GM18873 (cell line): ENCODE measurements at regions not wholly inside any gene's neighbourhood (a gene's known extent, or its start where the extent isn't known, plus 50 kb on each side); places are given as distances from the start of the nearest gene placed in this dataset.

Experiments used
- ATAC-seq: cut with Tn5 transposase; IDR thresholded peaks from one replicate; pipeline ENCODE4 v1.9.1; 2021; ENCODE audit warnings: mild to moderate bottlenecking, moderate library complexity, moderate number of reproducible peaks; ENCODE audit not compliant: unreplicated experiment, low FRiP score

GRCh38 chrX:79645749-79646148 is 278.6 kb upstream of the ITM2A start:
- no peak for ATAC-seq

- ATAC-seq = no peak
Measured at GRCh38 chrX:79631526-79631925, 264.4 kb upstream of the ITM2A start.

DNA sequence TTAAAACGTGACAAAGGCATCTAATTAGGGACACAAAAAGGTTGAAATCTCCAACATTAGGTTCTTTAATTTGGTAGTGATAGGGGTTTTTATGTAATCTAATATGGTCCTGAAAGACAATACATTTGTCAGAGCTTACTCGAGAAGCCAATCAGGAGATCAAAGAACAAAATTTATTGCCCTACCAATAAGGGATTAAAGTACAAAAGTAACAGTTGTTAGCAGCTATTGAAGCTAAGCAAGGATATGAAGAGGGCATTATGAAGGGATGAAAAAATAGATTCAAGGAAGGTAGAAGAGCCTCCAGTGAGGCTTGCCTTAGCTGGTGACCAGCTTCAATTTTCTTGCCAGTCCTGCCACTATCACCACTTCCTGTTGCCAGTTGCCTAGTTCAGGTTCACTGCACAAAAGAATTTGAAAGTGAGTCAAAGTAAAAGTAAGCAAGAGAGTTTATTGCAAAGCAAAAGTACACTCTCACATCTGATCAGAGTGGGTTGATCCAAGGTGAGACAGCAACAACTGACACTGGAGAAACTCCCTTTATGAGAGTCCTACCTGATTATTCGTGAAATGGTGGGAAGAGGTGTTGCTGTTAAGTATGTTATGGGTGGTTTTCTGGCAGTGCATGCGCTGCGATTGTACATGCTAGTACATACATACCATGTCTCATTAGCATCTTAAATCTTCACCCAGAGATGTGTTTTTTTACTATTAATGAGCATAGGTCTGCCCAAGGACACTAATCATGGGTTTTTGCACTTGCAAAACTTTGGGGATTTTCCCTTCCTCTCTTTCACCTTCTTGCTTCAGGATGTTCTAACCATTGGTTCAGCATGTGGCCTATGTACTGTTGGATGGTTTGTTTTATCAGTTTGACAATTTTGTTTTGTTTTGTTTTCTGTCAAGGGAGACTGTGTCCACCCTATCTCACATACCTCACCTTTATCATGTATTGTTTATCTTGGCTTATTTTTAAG is 263.2 kb upstream of the ITM2A start:
- peak; percentile 89 for ATAC-seq

DNA sequence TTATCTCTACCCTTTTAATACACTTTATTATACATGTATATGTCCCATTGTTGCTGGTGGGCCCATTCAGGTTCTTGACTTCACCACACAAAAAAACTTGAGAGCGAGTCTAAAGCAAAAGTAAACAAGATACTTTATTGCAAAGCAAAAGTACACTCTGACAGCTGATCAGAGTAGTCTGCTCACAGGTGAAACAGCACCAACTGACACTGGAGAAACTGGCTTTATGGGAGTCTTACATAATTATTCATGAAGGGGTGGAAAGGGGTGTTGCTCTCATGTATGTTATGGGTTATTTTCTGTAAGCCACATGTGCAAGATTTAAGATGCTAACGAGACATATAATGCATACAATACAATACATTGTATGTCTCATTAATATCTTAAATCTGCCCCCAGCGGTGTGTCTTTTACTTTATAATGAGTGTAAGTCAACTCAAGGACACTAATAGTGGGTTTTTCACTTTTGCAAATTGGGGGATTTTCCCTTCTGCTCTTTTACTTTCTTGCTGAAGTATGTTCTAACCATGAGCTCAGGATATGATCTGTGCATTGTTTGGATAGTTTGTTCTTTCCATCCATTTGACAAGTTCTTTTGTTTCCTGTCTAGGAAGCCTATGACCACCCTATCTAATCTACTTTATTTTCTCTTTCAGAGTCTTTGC is 256.1 kb upstream of the ITM2A start:
- no peak for ATAC-seq

DNA sequence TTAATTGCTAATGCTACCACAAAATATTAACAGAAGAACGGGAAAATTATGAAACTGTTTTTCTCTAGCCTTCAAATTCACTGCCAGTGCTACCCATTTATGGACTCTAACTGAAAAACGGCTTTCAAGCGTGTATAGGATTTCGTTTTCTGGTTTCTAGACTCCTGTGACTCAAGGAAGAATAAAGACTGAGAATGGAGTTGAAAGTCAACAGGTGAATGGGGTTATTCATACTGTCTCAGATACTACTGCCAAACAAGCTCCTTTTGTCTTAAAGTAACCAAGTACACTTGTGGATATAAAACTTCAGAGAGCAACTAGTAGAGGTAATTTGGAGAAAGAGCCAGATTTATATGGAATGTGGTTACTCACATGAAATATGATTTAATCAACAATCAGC is 251.1 kb upstream of the ITM2A start:
- ATAC-seq = no peak

- ATAC-seq = no peak
Measured at GRCh38 chrX:79604364-79604763, 237.2 kb upstream of the ITM2A start.

GRCh38 chrX:79601341-79602131 is 234.4 kb upstream of the ITM2A start:
- no peak for ATAC-seq

- no peak for ATAC-seq
Measured at GRCh38 chrX:79592259-79592658, 225.1 kb upstream of the ITM2A start.

DNA sequence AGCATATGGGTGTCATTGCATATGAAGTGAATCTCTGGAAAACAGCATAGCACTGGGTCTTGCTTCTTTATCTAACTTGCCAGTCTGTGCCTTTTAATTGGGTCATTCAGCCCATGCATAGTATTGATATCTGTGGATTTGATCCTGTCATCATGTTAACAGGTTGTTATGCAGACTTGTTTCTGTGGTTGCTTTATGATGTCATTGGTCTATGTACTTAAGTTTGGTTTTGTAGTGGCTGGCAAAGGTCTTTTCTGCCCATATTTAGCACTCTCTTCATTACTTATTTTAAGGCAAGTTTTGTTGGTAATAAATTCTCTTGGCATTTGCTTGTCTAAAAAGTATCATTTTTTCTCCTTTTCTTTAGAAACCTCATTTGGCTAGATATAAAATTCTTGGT is 221.1 kb upstream of the ITM2A start:
- ATAC-seq = no peak

DNA sequence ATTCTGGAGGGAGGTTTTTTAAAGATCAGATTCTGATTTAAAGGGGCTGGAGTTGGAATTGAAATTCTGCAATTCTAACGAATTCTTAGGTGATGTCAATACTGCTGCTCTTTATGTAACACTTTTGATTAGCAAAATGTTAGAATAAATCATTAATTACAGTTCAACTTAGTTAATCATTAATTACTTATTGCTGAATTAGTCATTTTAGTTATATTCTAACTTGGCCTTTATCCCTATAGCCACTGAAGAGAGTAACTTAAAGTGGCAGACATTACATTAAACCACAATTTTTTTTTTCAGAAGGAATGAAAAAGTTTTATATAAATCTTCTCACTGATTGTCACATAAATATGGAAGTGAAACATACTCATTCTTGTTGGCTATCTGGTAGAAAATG is 206.6 kb upstream of the ITM2A start:
- ATAC-seq = no peak

DNA sequence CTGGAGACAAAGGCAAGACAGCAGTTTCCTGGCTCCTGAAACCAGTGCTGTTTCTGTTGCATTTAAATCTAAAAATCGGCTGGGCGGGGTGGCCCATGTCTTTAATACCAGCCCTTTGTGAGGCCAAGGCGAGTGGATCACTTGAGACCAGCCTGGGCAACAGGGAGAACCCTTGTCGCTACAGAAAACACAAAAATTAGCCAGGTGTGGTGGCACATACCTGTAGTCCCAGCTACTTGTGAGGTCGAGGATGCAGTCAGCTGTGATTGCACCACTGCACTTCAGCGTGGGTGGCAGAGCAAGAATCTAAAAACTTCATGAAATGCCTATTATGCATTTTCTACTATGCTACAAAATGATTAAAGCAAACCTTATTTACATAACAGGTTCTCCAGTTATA is 205.4 kb upstream of the ITM2A start:
- ATAC-seq = no peak

- no peak for ATAC-seq
Measured at GRCh38 chrX:79570524-79571240, 203.5 kb upstream of the ITM2A start.

DNA sequence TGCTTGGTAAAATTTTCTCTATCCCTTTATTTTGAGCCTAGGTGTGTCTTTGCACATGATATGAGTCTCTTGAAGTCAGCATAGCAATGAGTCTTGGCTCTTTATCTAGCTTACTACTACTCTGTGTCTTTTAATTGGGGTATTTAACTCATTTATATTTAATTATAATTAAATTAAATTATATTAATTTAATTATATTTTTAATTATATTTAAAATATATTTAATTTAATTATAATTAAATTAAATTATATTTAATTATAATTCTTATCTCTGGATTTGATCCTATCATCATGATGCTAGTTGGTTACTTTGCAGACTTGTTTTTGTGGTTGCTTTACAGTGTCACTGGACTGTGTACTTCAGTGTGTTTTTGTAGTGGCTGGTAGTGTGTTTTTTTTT is 201.2 kb upstream of the ITM2A start:
- no peak for ATAC-seq

DNA sequence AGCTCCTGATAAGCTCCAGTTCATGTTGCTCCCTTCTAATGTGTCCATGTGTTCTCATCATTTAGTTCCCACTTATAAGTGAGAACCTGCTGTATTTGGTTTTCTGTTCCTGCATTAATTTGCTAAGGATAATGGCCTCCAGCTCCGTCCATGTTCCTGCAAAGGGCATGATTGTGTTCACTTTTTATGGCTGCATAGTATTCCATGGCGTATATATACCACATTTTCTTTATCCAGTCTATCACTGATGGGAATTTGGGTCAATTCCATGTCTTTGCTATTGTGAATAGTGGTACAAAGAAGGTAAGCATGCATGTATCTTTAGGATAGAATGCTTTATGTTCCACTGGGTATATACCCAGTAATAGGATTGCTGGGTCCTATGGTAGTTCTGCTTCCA is 197.2 kb upstream of the ITM2A start:
- ATAC-seq = no peak

GRCh38 chrX:79559290-79559689 is 192.2 kb upstream of the ITM2A start:
- ATAC-seq = no peak

DNA sequence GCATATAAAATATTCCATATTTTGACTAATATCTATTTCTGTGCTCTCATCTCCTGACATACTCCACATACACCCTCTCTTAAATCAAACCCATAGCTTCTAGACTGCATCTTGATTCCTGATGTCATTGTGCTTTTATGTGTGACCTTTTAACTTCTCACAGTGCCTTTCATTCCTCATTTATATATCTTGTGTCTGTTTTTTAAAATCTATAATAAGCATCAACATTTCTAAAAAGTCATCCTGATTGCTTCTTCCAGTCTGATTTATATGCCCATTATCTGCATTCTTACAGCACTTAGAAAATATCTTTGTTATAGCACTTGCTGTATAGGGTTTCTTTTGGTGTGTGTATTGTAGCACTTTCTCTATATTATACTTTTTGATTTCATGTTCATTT is 190.1 kb upstream of the ITM2A start:
- ATAC-seq = no peak

- no peak for ATAC-seq
Measured at GRCh38 chrX:79556800-79557199, 189.7 kb upstream of the ITM2A start.

DNA sequence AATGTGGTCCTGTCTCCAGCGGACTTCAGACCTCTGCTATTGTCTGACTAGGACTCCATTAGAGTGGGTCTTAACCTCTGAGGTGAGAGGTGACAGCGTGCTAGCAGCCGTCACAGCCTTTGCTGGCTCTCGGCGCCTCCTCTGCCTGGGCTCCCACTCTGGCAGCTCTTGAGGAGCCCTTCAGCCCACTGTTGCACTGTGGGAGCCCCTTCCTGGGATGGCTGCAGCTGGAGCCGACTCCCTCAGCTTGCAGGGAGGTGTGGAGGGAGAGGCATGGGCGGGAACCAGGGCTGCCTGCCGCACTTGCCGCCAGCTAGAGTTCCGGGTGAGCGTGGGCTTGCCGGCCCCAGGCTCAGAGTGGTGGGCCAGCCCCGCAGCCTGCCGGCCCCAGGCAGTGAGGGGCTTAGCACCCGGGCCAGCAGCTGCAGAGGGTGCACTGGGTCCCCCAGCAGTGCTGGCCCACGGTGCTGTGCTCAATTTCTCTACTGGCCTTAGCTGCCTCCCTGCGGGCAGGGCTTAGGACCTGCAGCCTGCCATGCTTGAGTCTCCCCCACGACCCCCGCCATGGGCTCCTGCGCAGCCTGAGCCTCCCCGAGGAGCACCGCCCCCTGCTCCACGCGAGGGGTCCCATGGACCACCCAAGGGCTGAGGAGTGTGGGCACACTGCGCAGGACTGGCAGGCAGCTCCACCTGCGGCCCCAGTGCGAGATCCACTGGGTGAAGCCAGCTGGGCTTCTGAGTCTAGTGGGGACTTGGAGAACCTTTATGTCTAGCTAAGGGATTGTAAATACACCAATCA is 163.4 kb upstream of the ITM2A start:
- ATAC-seq = no peak

DNA sequence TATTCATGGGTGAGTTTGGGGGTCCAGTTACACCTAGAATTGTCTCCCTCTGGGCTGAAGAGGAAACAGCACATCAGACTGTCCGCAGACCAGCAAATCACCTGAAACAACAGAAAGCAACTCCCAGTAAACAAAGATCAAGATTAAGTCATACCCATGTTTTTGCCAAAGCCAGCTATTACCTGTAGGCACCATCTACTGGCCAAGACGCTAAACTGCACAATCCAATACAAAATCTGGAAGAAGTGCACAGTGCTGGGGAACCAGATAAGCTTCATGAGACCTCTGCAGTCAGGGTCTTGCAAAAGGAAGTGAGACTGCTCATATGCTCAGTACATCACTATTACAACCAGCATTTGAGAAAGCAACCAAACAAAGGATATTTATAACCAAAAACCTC is 157.5 kb upstream of the ITM2A start:
- no peak for ATAC-seq

GRCh38 chrX:79515529-79515928 is 148.4 kb upstream of the ITM2A start:
- no peak for ATAC-seq
